Fibroblast of skin of right quadriceps (primary cell): ENCODE measurements at regions not wholly inside any gene's neighbourhood (a gene's known extent, or its start where the extent isn't known, plus 50 kb on each side); places are given as distances from the start of the nearest gene placed in this dataset.
A peak's percentile ranks its signal among the peaks of the same experiment; 100 is the strongest.

Source experiments
- DNase-seq: peaks from one replicate; pipeline ENCODE4 v3.0.0-alpha.2; 2013

- DNase-seq: peak; percentile 45
These were observed 239.9 kb upstream of the PAPPA start for GRCh38 chr9:115913696-115914095.

GRCh38 chr9:115914291-115914690, 239.3 kb upstream of the PAPPA start:
- DNase-seq: no peak

GRCh38 chr9:115921301-115921700, 232.3 kb upstream of the PAPPA start:
- DNase-seq: peak; percentile 38

GRCh38 chr9:115922444-115922843, 231.1 kb upstream of the PAPPA start:
- no peak for DNase-seq

- DNase-seq: no peak
These were observed 230.2 kb upstream of the PAPPA start for GRCh38 chr9:115923410-115923809.

- DNase-seq: peak; percentile 42
These were observed 229.5 kb upstream of the PAPPA start for GRCh38 chr9:115923903-115924668.

GRCh38 chr9:115924669-115924987, 229.0 kb upstream of the PAPPA start:
- no peak for DNase-seq

GRCh38 chr9:115925424-115925823, 228.2 kb upstream of the PAPPA start:
- DNase-seq: no peak

- DNase-seq: peak; percentile 52
These were observed 223.1 kb upstream of the PAPPA start for GRCh38 chr9:115930472-115930871.

- no peak for DNase-seq
These were observed 215.1 kb upstream of the PAPPA start for GRCh38 chr9:115938479-115938878.

GRCh38 chr9:115939065-115939765, 214.4 kb upstream of the PAPPA start:
- peak; percentile 96 for DNase-seq

- DNase-seq: peak; percentile 55
These were observed 211.9 kb upstream of the PAPPA start for GRCh38 chr9:115941561-115942315.

GRCh38 chr9:115943431-115944165, 210.0 kb upstream of the PAPPA start:
- no peak for DNase-seq

GRCh38 chr9:115944166-115944948, 209.2 kb upstream of the PAPPA start:
- peak; percentile 97 for DNase-seq

- DNase-seq: no peak
These were observed 208.6 kb upstream of the PAPPA start for GRCh38 chr9:115945009-115945431.

- DNase-seq: no peak
These were observed 207.1 kb upstream of the PAPPA start for GRCh38 chr9:115946530-115946929.

GRCh38 chr9:115951977-115952376, 201.6 kb upstream of the PAPPA start:
- DNase-seq: no peak

GRCh38 chr9:115952430-115953292, 200.9 kb upstream of the PAPPA start:
- DNase-seq: peak; percentile 53

- no peak for DNase-seq
These were observed 197.2 kb upstream of the PAPPA start for GRCh38 chr9:115956371-115956770.

- DNase-seq: peak; percentile 34
These were observed 196.0 kb upstream of the PAPPA start for GRCh38 chr9:115957585-115957984.

GRCh38 chr9:115964710-115965347, 188.8 kb upstream of the PAPPA start:
- peak; percentile 63 for DNase-seq
